Cardiac fibroblast (primary cell): ENCODE measurements at regions not wholly inside any gene's neighbourhood (a gene's known extent, or its start where the extent isn't known, plus 50 kb on each side); places are given as distances from the start of the nearest gene placed in this dataset.

Source experiments
- DNase-seq, 2 donors: peaks; one replicate each; pipeline versions ENCODE4 v3.0.0 to v3.0.0-alpha.2; 2010; ENCODE audit warnings: low read depth in 2 of 2
- H3K4me3 ChIP-seq, 2 donors: replicated peaks in 1 of 2; 1 replicate in 1 of 2; 2 replicates in 1 of 2; pipeline ENCODE4 v1.5.1; 2011; ENCODE audit warnings: low read depth in 2 of 2, low read length in 2 of 2, mild to moderate bottlenecking in 2 of 2, moderate library complexity in 1 of 2
- TF ChIP-seq, protein P1 (sequence below): IDR thresholded peaks from one replicate; pipeline ENCODE4 v1.5.1; 2011; ENCODE audit warnings: low read depth, mild to moderate bottlenecking, low read length, inconsistent platforms

DNA sequence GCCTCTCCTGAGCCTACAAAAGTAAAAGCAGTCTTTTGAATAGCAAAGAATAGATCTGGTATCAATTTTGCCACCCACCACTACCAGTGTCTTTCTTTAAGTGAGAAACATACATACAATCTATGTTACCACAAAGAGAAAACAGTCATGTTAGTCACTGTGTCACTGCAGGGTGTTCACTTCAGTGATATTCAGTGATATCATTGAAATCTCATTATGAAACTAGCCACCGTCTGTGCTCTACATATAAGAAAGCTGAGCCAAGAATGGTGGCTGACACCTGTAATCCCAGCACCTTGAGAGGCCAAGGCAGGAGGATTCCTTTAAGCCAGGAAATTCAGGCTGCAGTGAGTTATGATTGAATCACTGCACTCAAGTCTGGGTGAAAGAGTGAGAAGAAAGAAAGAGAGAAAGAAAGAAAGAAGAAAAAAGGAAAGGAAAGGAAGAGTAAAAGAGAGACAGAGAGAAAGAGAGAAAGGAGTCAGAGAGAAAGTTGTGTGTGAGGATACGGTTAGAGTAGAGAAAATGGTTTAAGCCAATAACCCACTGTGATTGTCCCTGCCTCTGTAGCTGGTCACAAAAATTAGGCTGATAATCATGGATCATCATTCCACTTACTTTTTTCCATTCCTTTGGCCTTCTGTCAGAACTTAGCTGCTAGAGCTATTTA lies 847.1 kb downstream of the FAM181B start:
- TF ChIP-seq, protein P1, sequence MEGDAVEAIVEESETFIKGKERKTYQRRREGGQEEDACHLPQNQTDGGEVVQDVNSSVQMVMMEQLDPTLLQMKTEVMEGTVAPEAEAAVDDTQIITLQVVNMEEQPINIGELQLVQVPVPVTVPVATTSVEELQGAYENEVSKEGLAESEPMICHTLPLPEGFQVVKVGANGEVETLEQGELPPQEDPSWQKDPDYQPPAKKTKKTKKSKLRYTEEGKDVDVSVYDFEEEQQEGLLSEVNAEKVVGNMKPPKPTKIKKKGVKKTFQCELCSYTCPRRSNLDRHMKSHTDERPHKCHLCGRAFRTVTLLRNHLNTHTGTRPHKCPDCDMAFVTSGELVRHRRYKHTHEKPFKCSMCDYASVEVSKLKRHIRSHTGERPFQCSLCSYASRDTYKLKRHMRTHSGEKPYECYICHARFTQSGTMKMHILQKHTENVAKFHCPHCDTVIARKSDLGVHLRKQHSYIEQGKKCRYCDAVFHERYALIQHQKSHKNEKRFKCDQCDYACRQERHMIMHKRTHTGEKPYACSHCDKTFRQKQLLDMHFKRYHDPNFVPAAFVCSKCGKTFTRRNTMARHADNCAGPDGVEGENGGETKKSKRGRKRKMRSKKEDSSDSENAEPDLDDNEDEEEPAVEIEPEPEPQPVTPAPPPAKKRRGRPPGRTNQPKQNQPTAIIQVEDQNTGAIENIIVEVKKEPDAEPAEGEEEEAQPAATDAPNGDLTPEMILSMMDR, result no peak
- DNase-seq, result no peak
- no peak overlapping the region for H3K4me3 ChIP-seq

- TF ChIP-seq, protein P1, result no peak
- no peak for DNase-seq
- no peak overlapping the region for H3K4me3 ChIP-seq
Measured at GRCh38 chr11:81874635-81875034, 859.0 kb downstream of the FAM181B start.

DNA sequence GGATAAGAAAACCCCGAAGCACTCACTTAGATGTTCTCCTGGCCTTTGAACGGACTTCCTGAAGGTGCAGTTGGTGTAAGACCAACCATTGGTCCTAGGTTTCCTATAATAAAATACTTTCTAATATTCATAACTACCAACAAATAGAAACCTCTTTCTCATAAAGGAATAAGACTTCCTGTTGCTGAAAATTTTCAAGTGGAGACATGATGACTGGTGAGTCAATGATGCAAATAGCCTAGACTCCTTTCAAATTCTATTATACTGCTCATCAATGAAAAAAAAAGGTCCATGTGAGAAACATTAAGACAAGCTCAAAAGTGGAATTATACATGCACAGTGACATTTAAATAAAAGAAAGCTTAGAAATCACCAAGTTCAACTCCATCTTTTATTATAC lies 862.8 kb downstream of the FAM181B start:
- H3K4me3 ChIP-seq, result no peak overlapping the region
- TF ChIP-seq, protein P1, result no peak
- DNase-seq, result no peak

GRCh38 chr11:81870066-81870412 lies 863.6 kb downstream of the FAM181B start:
- DNase-seq, result no peak
- no peak overlapping the region for H3K4me3 ChIP-seq
- TF ChIP-seq, protein P1, result no peak

- TF ChIP-seq, protein P1, result no peak
- peak in 1 of 2 donors; percentile 48 for DNase-seq
- H3K4me3 ChIP-seq, result no peak overlapping the region
Measured at GRCh38 chr11:81869351-81870065, 864.2 kb downstream of the FAM181B start.

DNA sequence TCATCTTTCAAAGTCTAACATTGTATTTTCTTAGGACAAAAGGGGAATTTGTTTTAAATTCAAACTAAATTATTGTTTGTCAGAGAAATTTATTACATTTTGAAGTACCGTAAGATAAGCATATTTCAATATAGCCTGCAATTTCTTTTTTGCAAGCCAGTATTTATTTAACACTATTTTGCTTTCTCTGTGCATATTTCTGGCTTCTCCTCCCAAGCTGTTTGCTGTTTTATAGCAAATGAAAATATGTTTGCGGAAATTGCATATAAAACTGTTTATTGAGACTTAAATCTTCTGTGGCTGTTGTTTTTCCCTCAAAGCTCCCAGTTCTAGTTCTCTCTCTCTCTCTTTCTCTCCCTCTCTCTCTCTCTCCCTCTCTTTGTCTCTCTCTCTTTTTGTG lies 866.8 kb downstream of the FAM181B start:
- no peak for DNase-seq
- TF ChIP-seq, protein P1, result no peak
- no peak overlapping the region for H3K4me3 ChIP-seq
